SK-N-SH (cell line): ENCODE measurements at regions not wholly inside any gene's neighbourhood (a gene's known extent, or its start where the extent isn't known, plus 50 kb on each side); places are given as distances from the start of the nearest gene placed in this dataset.

Source experiments
- CTCF ChIA-PET: fragments of 300-600, 350-600 bp; formaldehyde crosslinking; extraction: SDS; loops from one replicate; lab custom pipeline; 2021; lab: Yijun Ruan, JAX
- POLR2A ChIA-PET: fragments of 350-600 bp; sonication (Branson Sonifier 250); formaldehyde crosslinking; extraction: SDS; loops from one replicate; lab custom pipeline; 2020; ENCODE audit warnings: antibody characterized with exemption, inconsistent platforms; lab: Yijun Ruan, JAX
- DNase-seq: peaks from one replicate; pipeline ENCODE4 v3.0.0; 2012
- H2AFZ ChIP-seq: fragments of 200-600 bp; sonication (generic); 2 replicates; pipeline ENCODE4 v1.8.1; 2016; ENCODE audit warnings: antibody characterized with exemption, mild to moderate bottlenecking, low read depth
- H3F3A ChIP-seq: fragments of 200-600 bp; sonication (generic); replicated peaks from 2 replicates; pipeline ENCODE3; 2016; ENCODE audit warnings: antibody characterized with exemption, mild to moderate bottlenecking; ENCODE audit not compliant: insufficient read depth
- H3K27ac ChIP-seq, 2 experiments: fragments of 200-500 bp in 1 of 2; fragments of 200-600 bp in 1 of 2; sonication (Bioruptor generic) in 1 of 2; sonication (generic), shearing (Covaris generic) in 1 of 2; 2 replicates each; pipeline versions ENCODE4 v1.5.1 to v1.6.1; 2014 to 2016; ENCODE audit warnings: low read depth in 2 of 2, inconsistent platforms in 1 of 2, low read length in 1 of 2, mild to moderate bottlenecking in 1 of 2, mixed read lengths in 1 of 2
- H3K27me3 ChIP-seq: fragments of 200-600 bp; sonication (generic), shearing (Covaris generic); 2 replicates; pipeline ENCODE4 v1.6.1; 2016; ENCODE audit warnings: mixed run types; ENCODE audit not compliant: insufficient read depth
- H3K36me3 ChIP-seq, 2 experiments: fragments of 200-500 bp in 1 of 2; fragments of 200-600 bp in 1 of 2; sonication (Bioruptor generic) in 1 of 2; sonication (generic) in 1 of 2; replicated peaks in 1 of 2; 2 replicates each; pipeline versions ENCODE3 to v1.5.1; 2014 to 2016; ENCODE audit warnings: low read length in 1 of 2, mild to moderate bottlenecking in 1 of 2; ENCODE audit not compliant: insufficient read depth in 2 of 2, control insufficient read depth in 1 of 2
- H3K4me1 ChIP-seq, 2 experiments: fragments of 200-500 bp in 1 of 2; fragments of 200-600 bp in 1 of 2; sonication (Bioruptor generic) in 1 of 2; sonication (generic), shearing (Covaris generic) in 1 of 2; 2 replicates each; pipeline versions ENCODE4 v1.5.1 to v1.6.1; 2014 to 2016; ENCODE audit warnings: low read depth in 1 of 2, low read length in 1 of 2, mixed run types in 1 of 2; ENCODE audit not compliant: insufficient read depth in 2 of 2, control insufficient read depth in 1 of 2
- H3K4me2 ChIP-seq: fragments of 200-600 bp; sonication (generic), shearing (Covaris generic); 2 replicates; pipeline ENCODE4 v1.6.1; 2017; ENCODE audit warnings: mixed run types
- H3K4me3 ChIP-seq, 2 experiments: fragments of 200-500 bp in 1 of 2; fragments of 200-600 bp in 1 of 2; sonication (Bioruptor generic) in 1 of 2; sonication (generic), shearing (Covaris generic) in 1 of 2; 2 replicates each; pipeline versions ENCODE4 v1.5.1 to v1.8.1; 2014 to 2016; ENCODE audit warnings: low read depth in 2 of 2, inconsistent platforms in 1 of 2, low read length in 1 of 2, mild to moderate bottlenecking in 1 of 2, mixed read lengths in 1 of 2, moderate library complexity in 1 of 2
- H3K79me2 ChIP-seq: fragments of 200-600 bp; sonication (generic); 2 replicates; pipeline ENCODE4 v1.8.1; 2017; ENCODE audit warnings: mild to moderate bottlenecking; ENCODE audit not compliant: insufficient read depth
- H3K9ac ChIP-seq: fragments of 200-600 bp; sonication (generic); 2 replicates; pipeline ENCODE4 v1.6.1; 2017; ENCODE audit warnings: mixed run types
- H3K9me2 ChIP-seq: fragments of 200-600 bp; sonication (generic); 2 replicates; pipeline ENCODE4 v1.6.1; 2017; ENCODE audit warnings: mixed run types
- H3K9me3 ChIP-seq: fragments of 200-600 bp; sonication (generic); 2 replicates; pipeline ENCODE4 v1.6.1; 2017; ENCODE audit warnings: mixed run types, mild to moderate bottlenecking, moderate library complexity
- H4K20me1 ChIP-seq: fragments of 200-600 bp; sonication (generic); 2 replicates; pipeline ENCODE4 v1.6.1; 2017; ENCODE audit warnings: mild to moderate bottlenecking, mixed run types; ENCODE audit not compliant: insufficient read depth
- CHD2 ChIP-seq: fragments of 150-350 bp; IDR thresholded peaks from 2 replicates; pipeline ENCODE4 v1.6.1; 2018; ENCODE audit warnings: low read length; ENCODE audit not compliant: partially characterized antibody
- CTCF ChIP-seq: fragments of 200-600 bp; sonication (generic); IDR thresholded peaks from 2 replicates; pipeline ENCODE4 v1.6.1; 2017; ENCODE audit warnings: antibody characterized with exemption, mild to moderate bottlenecking, moderate library complexity
- ELF1 ChIP-seq: IDR thresholded peaks from 2 replicates; pipeline ENCODE4 v1.4.0; 2012
- EP300 ChIP-seq, 2 experiments: IDR thresholded peaks; 2 replicates each; pipeline versions ENCODE4 v1.4.0 to v1.6.1; 2012; ENCODE audit warnings: borderline replicate concordance in 1 of 2, low read depth in 1 of 2, low read length in 1 of 2
- EZH2phosphoT487 ChIP-seq: fragments of 200-600 bp; sonication (generic); IDR thresholded peaks from 2 replicates; pipeline ENCODE4 v1.6.1; 2017; ENCODE audit warnings: low read depth, mixed run types, mild to moderate bottlenecking, antibody characterized with exemption, moderate library complexity, borderline replicate concordance
- FOSL2 ChIP-seq: IDR thresholded peaks from 2 replicates; pipeline ENCODE4 v1.4.0; 2012; ENCODE audit warnings: low read depth, mild to moderate bottlenecking, moderate library complexity, borderline replicate concordance
- FOXM1 ChIP-seq: IDR thresholded peaks from 2 replicates; pipeline ENCODE4 v1.4.0; 2012; ENCODE audit warnings: low read depth, mild to moderate bottlenecking
- GATA2 ChIP-seq: sonication (generic); formaldehyde crosslinking; IDR thresholded peaks from 2 replicates; pipeline ENCODE4 v1.5.0; 2020; ENCODE audit warnings: mild to moderate bottlenecking, missing genetic modification reagents
- IRF3 ChIP-seq: fragments of 150-350 bp; IDR thresholded peaks from 2 replicates; pipeline ENCODE4 v1.6.1; 2016; ENCODE audit warnings: mild to moderate bottlenecking, low read depth, low read length
- MXI1 ChIP-seq: IDR thresholded peaks from 2 replicates; pipeline ENCODE4 v1.6.1; 2012; ENCODE audit warnings: mild to moderate bottlenecking, low read depth, low read length, improper control_type of control experiment
- NFIC ChIP-seq: IDR thresholded peaks from 2 replicates; pipeline ENCODE4 v1.4.0; 2012; ENCODE audit warnings: borderline replicate concordance
- NRF1 ChIP-seq: IDR thresholded peaks from 2 replicates; pipeline ENCODE4 v1.6.1; 2012; ENCODE audit warnings: low read depth, mild to moderate bottlenecking, low read length
- PBX3 ChIP-seq: IDR thresholded peaks from 2 replicates; pipeline ENCODE4; 2012
- REST ChIP-seq: IDR thresholded peaks from 2 replicates; pipeline ENCODE4 v1.6.1; 2012; ENCODE audit warnings: mild to moderate bottlenecking, low read depth, low read length, moderate library complexity
- RXRA ChIP-seq: IDR thresholded peaks from 2 replicates; pipeline ENCODE4 v1.4.0; 2012; ENCODE audit warnings: low read depth, mild to moderate bottlenecking, borderline replicate concordance
- SIN3A ChIP-seq: IDR thresholded peaks from 2 replicates; pipeline ENCODE4 v1.6.1; 2012; ENCODE audit warnings: low read depth, mild to moderate bottlenecking, low read length, moderate library complexity, borderline replicate concordance
- TAF1 ChIP-seq: IDR thresholded peaks from 2 replicates; pipeline ENCODE4 v1.6.1; 2012; ENCODE audit warnings: low read depth, mild to moderate bottlenecking, low read length, moderate library complexity, borderline replicate concordance
- TCF12 ChIP-seq: IDR thresholded peaks from 2 replicates; pipeline ENCODE4 v1.4.0; 2012
- USF1 ChIP-seq: IDR thresholded peaks from 2 replicates; pipeline ENCODE4 v1.4.0; 2012; ENCODE audit warnings: low read depth, borderline replicate concordance
- WGBS: methylation state at CpG from one replicate; pipeline ENCODE4 v1.1.6; 2017; ENCODE audit warnings: low lambda C conversion rate; 5-methylcytosine and 5-hydroxymethylcytosine counted together

GRCh38 chr1:8263791-8264190 is 54.1 kb upstream of the SLC45A1 start:
- no peaks in the 10 kb centered on the region for H3F3A ChIP-seq
- 0 out of 4 replicates have a peak, but pooled peaks cover 0 to 4% of the 10 kb centered on the region in 2 experiments for H3K4me1 ChIP-seq
- H4K20me1 ChIP-seq, result no peaks in the 10 kb centered on the region
- no peak overlapping the region for H3K27ac ChIP-seq
- no peaks in the 10 kb centered on the region for H3K9me2 ChIP-seq
- 94% methylated on average over 4 of the region's 4 CpGs for WGBS
- H2AFZ ChIP-seq, result no peak overlapping the region
- ChIA-PET POLR2A (no interaction called here), CTCF (interaction anchor here (0.7 kb wide), 1 partner anchor 50 kb away, joined by 3 read pairs; no protein-coding TSS in a partner anchor)
- H3K9me3 ChIP-seq, result no peaks in the 10 kb centered on the region
- H3K4me2 ChIP-seq, result no peak overlapping the region
- H3K36me3 ChIP-seq, result no peaks in the 10 kb centered on the region
- TF ChIP-seq TCF12 (no peak), MXI1 (no peak), NRF1 (no peak), PBX3 (no peak), EZH2phosphoT487 (no peak), RXRA (no peak), ELF1 (no peak), CHD2 (no peak), SIN3A (no peak), FOSL2 (no peak), FOXM1 (no peak), USF1 (no peak), GATA2 (CRISPR knock-in tag) (no peak), TAF1 (no peak), IRF3 (no peak), REST (no peak), NFIC (no peak), EP300 (IDR thresholded peaks at IDR 0.05; ENCODE audit: borderline replicate concordance in 1 of 2, low read depth in 1 of 2, low read length in 1 of 2) (no peak), CTCF (no peak)
- DNase-seq, result no peak
- H3K27me3 ChIP-seq, result no peaks in the 10 kb centered on the region
- no peak overlapping the region for H3K4me3 ChIP-seq
- no peaks in the 10 kb centered on the region for H3K79me2 ChIP-seq
- no peak overlapping the region for H3K9ac ChIP-seq
